Iris pigment epithelial cell (primary cell): ENCODE measurements at regions not wholly inside any gene's neighbourhood (a gene's known extent, or its start where the extent isn't known, plus 50 kb on each side); places are given as distances from the start of the nearest gene placed in this dataset.
A peak's percentile ranks its signal among the peaks of the same experiment; 100 is the strongest.
"Not testable (repeated sequence)": the region's sequence is repeated elsewhere in the genome, so short reads cannot be mapped to it uniquely, and the experiment has no call there.

ENCODE experiments used
- DNase-seq: peaks from one replicate; pipeline ENCODE4 v3.0.0-alpha.2; 2011; ENCODE audit warnings: low read depth

GRCh38 chr4:81314897-81315470 lies 100.0 kb upstream of the PRKG2 start:
- DNase-seq, result peak; percentile 54

GRCh38 chr4:81314196-81314896 lies 99.3 kb upstream of the PRKG2 start:
- peak; percentile 28 for DNase-seq

GRCh38 chr4:81307991-81308390 lies 93.0 kb upstream of the PRKG2 start:
- no peak for DNase-seq

GRCh38 chr4:81304871-81305270 lies 89.8 kb upstream of the PRKG2 start:
- DNase-seq, result no peak

- DNase-seq, result not testable (repeated sequence)
Observed at GRCh38 chr4:81300352-81300751, 85.3 kb upstream of the PRKG2 start.

- DNase-seq, result no peak
Observed at GRCh38 chr4:81290813-81291212, 75.8 kb upstream of the PRKG2 start.

GRCh38 chr4:81287101-81287500 lies 72.1 kb upstream of the PRKG2 start:
- DNase-seq, result no peak

GRCh38 chr4:81282131-81282530 lies 67.1 kb upstream of the PRKG2 start:
- DNase-seq, result no peak

- DNase-seq, result no peak
Observed at GRCh38 chr4:81274460-81274859, 59.4 kb upstream of the PRKG2 start.

- no peak for DNase-seq
Observed at GRCh38 chr4:81272671-81273070, 57.6 kb upstream of the PRKG2 start.
